H9 (cell line): ENCODE measurements at regions not wholly inside any gene's neighbourhood (a gene's known extent, or its start where the extent isn't known, plus 50 kb on each side); places are given as distances from the start of the nearest gene placed in this dataset.

Experiments used
- DNase-seq: peaks from one replicate; pipeline ENCODE4 v3.0.0-alpha.2; 2017
- H2AFZ ChIP-seq: one replicate; pipeline ENCODE4 v1.6.1; 2013; ENCODE audit warnings: mild to moderate bottlenecking, low read length, control low read depth, moderate library complexity
- H2AK5ac ChIP-seq: 2 replicates; pipeline ENCODE4 v1.6.1; 2013; ENCODE audit warnings: low read length, control low read depth, mixed read lengths; ENCODE audit not compliant: insufficient read length
- H2BK120ac ChIP-seq: one replicate; pipeline ENCODE4 v1.6.1; 2013; ENCODE audit warnings: low read depth, mild to moderate bottlenecking, low read length, control low read depth, inconsistent platforms; ENCODE audit not compliant: poor library complexity, severe bottlenecking
- H2BK12ac ChIP-seq: 2 replicates; pipeline ENCODE4 v1.6.1; 2013; ENCODE audit warnings: low read length, control low read depth, mixed read lengths, low read depth; ENCODE audit not compliant: insufficient read length
- H2BK15ac ChIP-seq: 2 replicates; pipeline ENCODE4 v1.6.1; 2013; ENCODE audit warnings: low read depth, low read length, control low read depth
- H2BK20ac ChIP-seq: one replicate; pipeline ENCODE4 v1.6.1; 2013; ENCODE audit warnings: low read depth, mild to moderate bottlenecking, low read length, control low read depth, inconsistent platforms; ENCODE audit not compliant: poor library complexity, severe bottlenecking
- H2BK5ac ChIP-seq: 2 replicates; pipeline ENCODE4 v1.6.1; 2013; ENCODE audit warnings: low read length, control low read depth, mixed read lengths; ENCODE audit not compliant: insufficient read length
- H3K14ac ChIP-seq: 2 replicates; pipeline ENCODE4 v1.6.1; 2013; ENCODE audit warnings: low read length, control low read depth; ENCODE audit not compliant: insufficient read depth
- H3K18ac ChIP-seq: 2 replicates; pipeline ENCODE4 v1.6.1; 2013; ENCODE audit warnings: low read depth, mild to moderate bottlenecking, mixed read lengths, low read length, control low read depth; ENCODE audit not compliant: insufficient read length
- H3K23ac ChIP-seq: 2 replicates; pipeline ENCODE4 v1.6.1; 2013; ENCODE audit warnings: low read length, control low read depth, mixed read lengths, low read depth; ENCODE audit not compliant: insufficient read length
- H3K23me2 ChIP-seq: 2 replicates; pipeline ENCODE4 v1.6.1; 2013; ENCODE audit warnings: low read depth, mild to moderate bottlenecking, mixed read lengths, low read length, control low read depth; ENCODE audit not compliant: insufficient read length, poor library complexity, severe bottlenecking
- H3K27ac ChIP-seq: 2 replicates; pipeline ENCODE4 v1.5.1; 2013; ENCODE audit warnings: low read length, control low read depth, mixed read lengths, low read depth; ENCODE audit not compliant: insufficient read length
- H3K27me3 ChIP-seq: 2 replicates; pipeline ENCODE4 v1.6.1; 2013; ENCODE audit warnings: low read length, control low read depth, inconsistent platforms; ENCODE audit not compliant: insufficient read depth
- H3K4ac ChIP-seq: 2 replicates; pipeline ENCODE4 v1.6.1; 2013; ENCODE audit warnings: low read depth, mild to moderate bottlenecking, control low read depth, inconsistent platforms, low read length, moderate library complexity
- H3K4me1 ChIP-seq: 2 replicates; pipeline ENCODE4 v1.6.1; 2013; ENCODE audit warnings: low read length, control low read depth, inconsistent platforms; ENCODE audit not compliant: insufficient read depth
- H3K4me2 ChIP-seq: 2 replicates; pipeline ENCODE4 v1.6.1; 2013; ENCODE audit warnings: low read length, control low read depth, mixed read lengths; ENCODE audit not compliant: insufficient read length, insufficient read depth
- H3K56ac ChIP-seq: 2 replicates; pipeline ENCODE4 v1.6.1; 2013; ENCODE audit warnings: low read depth, mild to moderate bottlenecking, mixed read lengths, low read length, control low read depth; ENCODE audit not compliant: insufficient read length
- H3K79me1 ChIP-seq: 2 replicates; pipeline ENCODE4 v1.6.1; 2013; ENCODE audit warnings: low read depth, mild to moderate bottlenecking, moderate library complexity, low read length, control low read depth, inconsistent platforms; ENCODE audit not compliant: insufficient read depth, poor library complexity, severe bottlenecking
- H3K79me2 ChIP-seq: 2 replicates; pipeline ENCODE4 v1.6.1; 2013; ENCODE audit warnings: low read length, control low read depth, inconsistent platforms; ENCODE audit not compliant: insufficient read depth
- H3K9ac ChIP-seq: 2 replicates; pipeline ENCODE4 v1.6.1; 2013; ENCODE audit warnings: low read length, control low read depth, mixed read lengths; ENCODE audit not compliant: insufficient read length; ENCODE audit errors: extremely low read depth
- H3K9me3 ChIP-seq: one replicate; pipeline ENCODE4 v1.6.1; 2013; ENCODE audit warnings: low read depth, low read length, inconsistent platforms; ENCODE audit not compliant: control insufficient read depth
- H3T11ph ChIP-seq: one replicate; pipeline ENCODE4 v1.6.1; 2013; ENCODE audit warnings: mild to moderate bottlenecking, low read length, control low read depth, inconsistent platforms
- H4K20me1 ChIP-seq: one replicate; pipeline ENCODE4 v1.6.1; 2013; ENCODE audit not compliant: control insufficient read depth, insufficient read length, insufficient read depth
- H4K5ac ChIP-seq: 2 replicates; pipeline ENCODE4 v1.6.1; 2013; ENCODE audit warnings: low read depth, mild to moderate bottlenecking, mixed read lengths, low read length, control low read depth; ENCODE audit not compliant: insufficient read length
- H4K8ac ChIP-seq: replicated peaks from 2 replicates; pipeline ENCODE4 v1.6.1; 2013; ENCODE audit warnings: low read length, control low read depth, mixed read lengths, low read depth; ENCODE audit not compliant: insufficient read length
- H4K91ac ChIP-seq: 2 replicates; pipeline ENCODE4 v1.6.1; 2013; ENCODE audit warnings: low read depth, mild to moderate bottlenecking, moderate library complexity, mixed read lengths, low read length, control low read depth; ENCODE audit not compliant: insufficient read length
- H3K27ac Mint-ChIP-seq, 3 experiments: 2 replicates in 2 of 3; 3 replicates in 1 of 3; pipeline ENCODE4 v1.8.0; 2020 to 2021; ENCODE audit warnings: mixed read lengths in 3 of 3, mild to moderate bottlenecking in 1 of 3, moderate library complexity in 1 of 3
- H3K27me3 Mint-ChIP-seq: 2 replicates; pipeline ENCODE4 v1.8.0; 2021; ENCODE audit warnings: low read depth, mild to moderate bottlenecking, moderate library complexity, mixed read lengths
- H3K36me3 Mint-ChIP-seq, 3 experiments: 2 replicates in 2 of 3; 3 replicates in 1 of 3; pipeline ENCODE4 v1.8.0; 2020 to 2021; ENCODE audit warnings: low read depth in 3 of 3, mixed read lengths in 3 of 3; ENCODE audit not compliant: insufficient read depth in 1 of 3
- H3K4me1 Mint-ChIP-seq, 2 experiments: 2 replicates each; pipeline ENCODE4 v1.8.0; 2020; ENCODE audit warnings: mixed read lengths in 2 of 2
- H3K4me3 Mint-ChIP-seq, 2 experiments: 2 replicates in 1 of 2; 3 replicates in 1 of 2; pipeline ENCODE4 v1.8.0; 2020 to 2021; ENCODE audit warnings: mild to moderate bottlenecking in 2 of 2, mixed read lengths in 2 of 2, moderate library complexity in 1 of 2
- H3K9me3 Mint-ChIP-seq, 2 experiments: 2 replicates in 1 of 2; 3 replicates in 1 of 2; pipeline ENCODE4 v1.8.0; 2020; ENCODE audit warnings: mild to moderate bottlenecking in 2 of 2, mixed read lengths in 2 of 2, moderate library complexity in 1 of 2
- CTCF ChIP-seq: fragments of 200-600 bp; sonication (generic); conservative IDR thresholded peaks from 3 replicates; pipeline ENCODE4 v1.8.0; 2021; ENCODE audit warnings: antibody characterized with exemption, mild to moderate bottlenecking
- WGBS: extraction: QIAGEN DNeasy Blood & Tissue Kit; methylation state at CpG from one replicate; pipeline ENCODE4 v1.1.7; 2013; ENCODE audit warnings: missing lambda C conversion rate, low lambda C conversion rate, mixed read lengths; ENCODE audit not compliant: insufficient read length; ENCODE audit errors: extremely low coverage; 5-methylcytosine and 5-hydroxymethylcytosine counted together

DNA sequence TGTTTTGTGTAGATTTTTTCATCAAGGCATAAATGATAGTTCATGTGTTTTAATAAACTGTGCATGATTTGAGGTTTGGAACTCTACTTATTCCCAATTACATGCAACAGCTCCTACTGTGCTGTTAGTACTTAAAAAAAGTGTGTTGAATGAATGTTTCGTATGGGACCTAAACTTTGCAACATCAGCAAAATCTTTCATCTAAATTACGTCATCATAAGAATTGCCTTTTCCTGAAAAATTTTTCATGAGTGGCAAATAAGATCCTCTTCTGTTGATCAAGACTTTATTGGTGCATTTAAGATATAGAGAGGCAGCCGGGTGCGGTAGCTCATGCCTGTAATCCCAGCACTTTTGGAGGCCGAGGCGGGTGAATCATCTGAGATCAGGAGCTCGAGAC lies 826.1 kb downstream of the SEMA5A start:
- Histone ChIP-seq H3K4me1 (no peaks in the 10 kb centered on the region), H3T11ph (no peak overlapping the region), H2BK15ac (no peak overlapping the region), H2AFZ (no peak overlapping the region), H3K4me2 (no peak overlapping the region), H3K9ac (no peak overlapping the region), H3K14ac (no peak overlapping the region), H3K27me3 (no peaks in the 10 kb centered on the region), H3K4ac (no peak overlapping the region), H4K8ac (no peak overlapping the region), H2BK5ac (no peak overlapping the region), H3K23ac (no peak overlapping the region), H3K79me2 (no peaks in the 10 kb centered on the region), H2BK120ac (no peak overlapping the region), H3K79me1 (no peaks in the 10 kb centered on the region), H4K20me1 (no peaks in the 10 kb centered on the region), H3K18ac (no peak overlapping the region), H3K27ac (no peak overlapping the region), H4K5ac (no peak overlapping the region), H4K91ac (no peak overlapping the region), H3K9me3 (no peaks in the 10 kb centered on the region), H3K23me2 (no peaks in the 10 kb centered on the region), H2BK20ac (no peak overlapping the region), H2BK12ac (no peak overlapping the region), H2AK5ac (no peak overlapping the region), H3K56ac (no peak overlapping the region)
- DNase-seq = no peak
- Mint-ChIP-seq H3K4me1 (no peaks in the 10 kb centered on the region), H3K27ac (no peak overlapping the region), H3K36me3 (no peaks in the 10 kb centered on the region), H3K27me3 (no peaks in the 10 kb centered on the region), H3K9me3 (no peaks in the 10 kb centered on the region), H3K4me3 (no peak overlapping the region)
- no peak for TF ChIP-seq CTCF
- no CpG with 5 or more reads among the region's 7 CpGs for WGBS
